HG03159 (cell line): ENCODE measurements at regions not wholly inside any gene's neighbourhood (a gene's known extent, or its start where the extent isn't known, plus 50 kb on each side); places are given as distances from the start of the nearest gene placed in this dataset.
A peak's percentile ranks its signal among the peaks of the same experiment; 100 is the strongest.

Experiments
- ATAC-seq: cut with Tn5 transposase; IDR thresholded peaks from one replicate; pipeline ENCODE4 v1.9.1; 2021; ENCODE audit warnings: mild to moderate bottlenecking, moderate library complexity; ENCODE audit not compliant: unreplicated experiment

- no peak for ATAC-seq
Observed at GRCh38 chr3:158961911-158962310, 160.1 kb downstream of the MFSD1 start.

- no peak for ATAC-seq
Observed at GRCh38 chr3:158970006-158970405, 168.2 kb downstream of the MFSD1 start.

- ATAC-seq: no peak
Observed at GRCh38 chr3:158974904-158975303, 173.1 kb downstream of the MFSD1 start.

GRCh38 chr3:158976966-158977365 is 175.1 kb downstream of the MFSD1 start:
- no peak for ATAC-seq

GRCh38 chr3:158977497-158977896 is 175.6 kb downstream of the MFSD1 start:
- no peak for ATAC-seq

GRCh38 chr3:158983216-158984099 is 181.6 kb downstream of the MFSD1 start:
- no peak for ATAC-seq

GRCh38 chr3:158991146-158991705 is 189.4 kb downstream of the MFSD1 start:
- no peak for ATAC-seq

- ATAC-seq: no peak
Observed at GRCh38 chr3:158992463-158992862, 190.6 kb downstream of the MFSD1 start.

- ATAC-seq: no peak
Observed at GRCh38 chr3:158994386-158994785, 192.5 kb downstream of the MFSD1 start.

GRCh38 chr3:159001711-159002110 is 199.9 kb downstream of the MFSD1 start:
- ATAC-seq: no peak

GRCh38 chr3:159005137-159005536 is 203.3 kb downstream of the MFSD1 start:
- ATAC-seq: no peak

GRCh38 chr3:159007331-159007730 is 205.5 kb downstream of the MFSD1 start:
- ATAC-seq: no peak

GRCh38 chr3:159008401-159008800 is 206.5 kb downstream of the MFSD1 start:
- ATAC-seq: no peak

- ATAC-seq: no peak
Observed at GRCh38 chr3:159018341-159018740, 216.5 kb downstream of the MFSD1 start.

GRCh38 chr3:159025733-159026132 is 223.9 kb downstream of the MFSD1 start:
- ATAC-seq: no peak

- ATAC-seq: no peak
Observed at GRCh38 chr3:159026510-159026909, 224.7 kb downstream of the MFSD1 start.

GRCh38 chr3:159028706-159029105 is 226.9 kb downstream of the MFSD1 start:
- no peak for ATAC-seq

GRCh38 chr3:159029306-159030026 is 227.6 kb downstream of the MFSD1 start:
- peak; percentile 82 for ATAC-seq

- ATAC-seq: no peak
Observed at GRCh38 chr3:159030138-159030670, 228.3 kb downstream of the MFSD1 start.

GRCh38 chr3:159030886-159031679 is 229.2 kb downstream of the MFSD1 start:
- no peak for ATAC-seq

- ATAC-seq: no peak
Observed at GRCh38 chr3:159032311-159032710, 230.5 kb downstream of the MFSD1 start.
